HepG2 (cell line): ENCODE measurements at regions not wholly inside any gene's neighbourhood (a gene's known extent, or its start where the extent isn't known, plus 50 kb on each side); places are given as distances from the start of the nearest gene placed in this dataset.

Experiments
- ATAC-seq: fragments of 200-7000 bp; cut with Tn5 transposase; 3 replicates; pipeline ENCODE4 v1.9.1; 2020; ENCODE audit warnings: mild to moderate bottlenecking, moderate library complexity
- BruUV-seq: library from RNA; stranded (reverse); fragments of 400-500 nt; replicated peaks from 2 replicates; lab custom pipeline; 2021; lab: Mats Ljungman, UMichigan
- CTCF ChIA-PET: fragments of 300-600 bp; formaldehyde crosslinking; extraction: SDS; loops from one replicate; lab custom pipeline; 2021; ENCODE audit warnings: low total read pairs, inconsistent platforms, low intra/inter-chr PET ratio; lab: Yijun Ruan, JAX
- POLR2A ChIA-PET: fragments of 350-600 bp; sonication (Branson Sonifier 250); formaldehyde crosslinking; loops from one replicate; lab custom pipeline; 2020; ENCODE audit warnings: antibody characterized with exemption, inconsistent platforms; lab: Yijun Ruan, JAX
- DNase-seq: peaks from one replicate; pipeline ENCODE4 v3.0.0-alpha.2; 2015; ENCODE audit warnings: low spot score
- FAIRE-seq: peaks from 3 replicates; lab custom pipeline; 2011; peaks lifted over from hg19 to GRCh38; lab: Jason Lieb, UNC
- H2AFZ ChIP-seq: one replicate; pipeline ENCODE4 v1.6.1; 2011; ENCODE audit warnings: low read length, inconsistent platforms
- H3K27ac ChIP-seq: fragments of 300-600 bp; 3 replicates; pipeline ENCODE4 v1.8.0; 2011; ENCODE audit warnings: mixed run types, mild to moderate bottlenecking, mixed read lengths, low read length, inconsistent platforms; ENCODE audit not compliant: insufficient read depth; ENCODE audit errors: extremely low read length
- H3K27me3 ChIP-seq, 2 experiments: fragments of 200-600 bp in 1 of 2; 2 replicates in 1 of 2; 3 replicates in 1 of 2; pipeline versions ENCODE4 v1.6.0 to v1.8.0; 2011; ENCODE audit warnings: low read length in 2 of 2, mild to moderate bottlenecking in 2 of 2, moderate library complexity in 2 of 2, inconsistent platforms in 1 of 2; ENCODE audit not compliant: insufficient read depth in 2 of 2, control insufficient read depth in 1 of 2
- H3K36me3 ChIP-seq, 2 experiments: fragments of 200-600 bp in 1 of 2; replicated peaks in 1 of 2; 2 replicates in 1 of 2; 3 replicates in 1 of 2; pipeline versions ENCODE4 v1.5.1 to v1.8.0; 2011; ENCODE audit warnings: low read length in 2 of 2, inconsistent platforms in 1 of 2; ENCODE audit not compliant: insufficient read depth in 2 of 2, control insufficient read depth in 1 of 2
- H3K4me1 ChIP-seq: 2 replicates; pipeline ENCODE4 v1.5.1; 2012; ENCODE audit warnings: low read length, inconsistent platforms; ENCODE audit not compliant: insufficient read depth
- H3K4me2 ChIP-seq: 2 replicates; pipeline ENCODE4 v1.6.0; 2011; ENCODE audit warnings: low read depth, low read length, inconsistent platforms
- H3K4me3 ChIP-seq, 3 experiments: fragments of 200-600 bp in 1 of 3; sonication (generic), shearing (Covaris generic) in 1 of 3; replicated peaks in 1 of 3; 2 replicates each; pipeline ENCODE4 v1.5.1; 2011 to 2016; ENCODE audit warnings: low read length in 3 of 3, inconsistent platforms in 2 of 3, low read depth in 2 of 3, mild to moderate bottlenecking in 2 of 3, control low read depth in 1 of 3, mixed read lengths in 1 of 3; ENCODE audit not compliant: insufficient read depth in 1 of 3
- H3K79me2 ChIP-seq: one replicate; pipeline ENCODE4 v1.6.1; 2011; ENCODE audit warnings: low read length, inconsistent platforms; ENCODE audit not compliant: insufficient read depth
- H3K9ac ChIP-seq: 2 replicates; pipeline ENCODE4 v1.6.0; 2011; ENCODE audit warnings: mild to moderate bottlenecking, low read depth, low read length, inconsistent platforms; ENCODE audit not compliant: insufficient read depth
- H3K9me3 ChIP-seq: 2 replicates; pipeline ENCODE4 v1.5.1; 2012; ENCODE audit warnings: mild to moderate bottlenecking, low read length
- H4K20me1 ChIP-seq: 2 replicates; pipeline ENCODE4 v1.6.0; 2011; ENCODE audit warnings: inconsistent platforms, mild to moderate bottlenecking, low read length, moderate library complexity; ENCODE audit not compliant: insufficient read depth
- ATF1 ChIP-seq: IDR thresholded peaks from 2 replicates; pipeline ENCODE4 v1.6.1; 2016; ENCODE audit warnings: mild to moderate bottlenecking, control low read depth
- BORCS8-MEF2B ChIP-seq: sonication (generic); formaldehyde crosslinking; IDR thresholded peaks from 2 replicates; pipeline ENCODE4 v1.8.0; 2022; ENCODE audit warnings: mild to moderate bottlenecking, missing genetic modification reagents
- CEBPB ChIP-seq: IDR thresholded peaks from 2 replicates; pipeline ENCODE4 v1.6.1; 2011; ENCODE audit warnings: low read depth, low read length, improper control_type of control experiment, borderline replicate concordance
- FLYWCH1 ChIP-seq: sonication (generic); formaldehyde crosslinking; IDR thresholded peaks from 2 replicates; pipeline ENCODE4 v1.8.1; 2023; ENCODE audit warnings: mild to moderate bottlenecking, missing genetic modification reagents
- GATA4 ChIP-seq: sonication (generic); IDR thresholded peaks from 2 replicates; pipeline ENCODE4 v1.6.1; 2016; ENCODE audit warnings: antibody characterized with exemption, low read depth, borderline replicate concordance
- KDM6A ChIP-seq: IDR thresholded peaks from 2 replicates; pipeline ENCODE4 v1.6.1; 2016; ENCODE audit warnings: low read depth
- ZFP1 ChIP-seq: IDR thresholded peaks from 2 replicates; pipeline ENCODE4 v1.6.1; 2016
- ZMYM4 ChIP-seq: sonication (generic); formaldehyde crosslinking; IDR thresholded peaks from 2 replicates; pipeline ENCODE4 v1.8.1; 2023; ENCODE audit warnings: mild to moderate bottlenecking, missing genetic modification reagents
- ZNF577 ChIP-seq: sonication (generic); formaldehyde crosslinking; IDR thresholded peaks from 2 replicates; pipeline ENCODE4 v1.4.0; 2020; ENCODE audit warnings: mild to moderate bottlenecking, low read depth, missing genetic modification reagents, borderline replicate concordance
- ZNF589 ChIP-seq: sonication (generic); formaldehyde crosslinking; conservative IDR thresholded peaks from 2 replicates; pipeline ENCODE4 v1.8.0; 2022; ENCODE audit warnings: mild to moderate bottlenecking, moderate library complexity, missing genetic modification reagents
- ZNF674 ChIP-seq: sonication (generic); formaldehyde crosslinking; IDR thresholded peaks from 2 replicates; pipeline ENCODE4 v1.5.0; 2020; ENCODE audit warnings: low read depth, mild to moderate bottlenecking, missing genetic modification reagents
- WGBS: methylation state at CpG from one replicate; pipeline ENCODE4 v1.1.6; 2017; ENCODE audit warnings: low lambda C conversion rate; 5-methylcytosine and 5-hydroxymethylcytosine counted together
- in situ Hi-C: cut with HindIII; loops from 2 replicates; pipeline ENCODE4 v1.10.0; 2017; ENCODE audit warnings: low pct_unique_long_range_greater_than_20kb; ENCODE audit not compliant: extremely low pct_ligation_motif_present
- intact Hi-C: fragments of 100-400 bp; cut with micrococcal nuclease; formaldehyde crosslinking; loops from one replicate; pipeline ENCODE4 v1.10.0; 2022; ENCODE audit not compliant: unreplicated experiment

- TF ChIP-seq ZFP1 (CRISPR knock-in tag) (no peak), GATA4 (no peak), KDM6A (CRISPR knock-in tag) (no peak), FLYWCH1 (CRISPR knock-in tag) (no peak), ATF1 (CRISPR knock-in tag) (no peak)
Measured at GRCh38 chr13:34064456-34065205, 246.7 kb downstream of the RFC3 start (continued).

- BruUV-seq: no TSS peak
- ChIA-PET CTCF (no interaction called here), POLR2A (no interaction called here)
- DNase-seq: no peak
- H3K27ac ChIP-seq: no peak overlapping the region
- no peak for FAIRE-seq
- no peak overlapping the region for H2AFZ ChIP-seq
- peaks cover 16% of the 10 kb centered on the region for H3K4me1 ChIP-seq
- WGBS: 100% methylated on average over 2 of the region's 2 CpGs
- no peaks in the 10 kb centered on the region for H4K20me1 ChIP-seq
- H3K4me2 ChIP-seq: no peak overlapping the region
- in situ Hi-C loops (no loop called here), intact Hi-C loops (no loop called here)
- H3K27me3 ChIP-seq: no peaks in the 10 kb centered on the region
- H3K9me3 ChIP-seq: no peaks in the 10 kb centered on the region
- no peak overlapping the region for H3K9ac ChIP-seq
- no peaks in the 10 kb centered on the region for H3K79me2 ChIP-seq
- ATAC-seq: no peak
- no peaks in the 10 kb centered on the region for H3K36me3 ChIP-seq
- TF ChIP-seq ZNF674 (CRISPR knock-in tag) (no peak), ZMYM4 (CRISPR knock-in tag) (no peak), ZNF577 (no peak), ZNF589 (CRISPR knock-in tag) (no peak), BORCS8-MEF2B (no peak), CEBPB (no peak)
- no peak overlapping the region for H3K4me3 ChIP-seq
Measured at GRCh38 chr13:34065928-34066327, 248.0 kb downstream of the RFC3 start.
